ENCODE measurements at regions not wholly inside any gene's neighbourhood (a gene's known extent, or its start where the extent isn't known, plus 50 kb on each side); places are given as distances from the start of the nearest gene placed in this dataset.

- no peak for DNase-seq
Observed at GRCh38 chr22:47225931-47226633, 463.6 kb downstream of the TBC1D22A start.

DNA sequence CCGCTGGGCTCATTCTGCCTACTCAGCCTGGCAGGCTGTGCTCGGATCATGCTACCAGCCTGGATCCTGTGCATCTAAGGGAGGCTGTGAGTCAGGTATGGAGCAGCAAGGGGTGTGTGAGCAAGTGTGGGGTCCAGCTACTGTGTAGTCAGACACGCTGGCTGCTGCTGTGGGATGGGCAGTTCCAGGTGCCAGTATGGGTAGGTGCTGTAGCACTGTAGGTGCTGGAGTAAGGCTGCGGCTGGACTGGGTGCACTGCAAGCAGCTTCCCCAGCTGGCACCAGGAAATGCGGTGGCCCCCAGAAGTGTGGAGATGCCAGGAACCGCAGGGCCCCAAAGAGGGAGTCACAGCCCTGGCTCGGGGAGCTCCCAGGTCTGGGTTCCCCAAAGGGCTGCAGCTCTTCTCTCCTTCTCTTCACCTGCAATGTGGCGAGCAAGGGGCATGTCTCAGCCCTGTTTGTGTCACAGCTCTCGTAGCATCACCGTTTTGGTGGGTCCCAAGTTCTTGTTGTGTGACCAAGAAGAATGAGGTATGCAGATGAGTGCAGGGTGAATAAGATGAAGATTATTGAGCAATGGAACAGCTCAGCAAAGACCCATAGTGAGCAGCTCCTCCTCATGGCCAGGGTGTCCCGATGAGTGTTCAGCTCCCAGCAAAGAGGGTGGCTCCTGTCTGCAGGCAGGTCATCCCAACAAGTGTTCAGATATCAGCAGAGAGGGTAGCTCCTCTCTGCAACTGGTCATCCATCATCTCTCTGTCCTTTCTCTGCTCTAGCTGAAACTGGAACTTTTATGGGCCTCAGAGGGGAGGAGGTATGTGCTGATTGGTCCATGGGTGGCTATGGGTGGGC, 462.9 kb downstream of the TBC1D22A start:
- no peak for DNase-seq

Data from activated effector memory CD4-positive, alpha-beta T cell treated with Interleukin-2 at 50 U/mL for 16 hours (primary cell).